ENCODE measurements at regions not wholly inside any gene's neighbourhood (a gene's known extent, or its start where the extent isn't known, plus 50 kb on each side); places are given as distances from the start of the nearest gene placed in this dataset.

- DNase-seq = no peak
These were observed 50.2 kb upstream of the BCL11A start for GRCh38 chr2:60603533-60604190.

- no peak for DNase-seq
These were observed 51.1 kb upstream of the BCL11A start for GRCh38 chr2:60604486-60605064.

GRCh38 chr2:60605866-60606265, 52.4 kb upstream of the BCL11A start:
- DNase-seq = no peak

GRCh38 chr2:60608679-60609078, 55.2 kb upstream of the BCL11A start:
- DNase-seq = no peak

- DNase-seq = no peak
These were observed 58.6 kb upstream of the BCL11A start for GRCh38 chr2:60612033-60612432.

GRCh38 chr2:60614319-60614718, 60.9 kb upstream of the BCL11A start:
- DNase-seq = no peak

- DNase-seq = no peak
These were observed 68.4 kb upstream of the BCL11A start for GRCh38 chr2:60621688-60622429.

GRCh38 chr2:60623040-60623439, 69.6 kb upstream of the BCL11A start:
- no peak for DNase-seq

GRCh38 chr2:60627412-60627811, 74.0 kb upstream of the BCL11A start:
- no peak for DNase-seq

GRCh38 chr2:60628026-60628425, 74.6 kb upstream of the BCL11A start:
- no peak for DNase-seq

GRCh38 chr2:60628615-60629304, 75.3 kb upstream of the BCL11A start:
- no peak for DNase-seq

- no peak for DNase-seq
These were observed 75.8 kb upstream of the BCL11A start for GRCh38 chr2:60629305-60629662.

- no peak for DNase-seq
These were observed 76.4 kb upstream of the BCL11A start for GRCh38 chr2:60629801-60630385.

GRCh38 chr2:60633615-60634014, 80.2 kb upstream of the BCL11A start:
- DNase-seq = no peak

GRCh38 chr2:60634438-60634837, 81.0 kb upstream of the BCL11A start:
- no peak for DNase-seq

GRCh38 chr2:60641811-60642788, 88.6 kb upstream of the BCL11A start:
- DNase-seq = peak; percentile 47

GRCh38 chr2:60643747-60644146, 90.3 kb upstream of the BCL11A start:
- no peak for DNase-seq

- no peak for DNase-seq
These were observed 91.5 kb upstream of the BCL11A start for GRCh38 chr2:60644951-60645350.

GRCh38 chr2:60648191-60648590, 94.7 kb upstream of the BCL11A start:
- no peak for DNase-seq

- DNase-seq = no peak
These were observed 96.3 kb upstream of the BCL11A start for GRCh38 chr2:60649721-60650120.

- no peak for DNase-seq
These were observed 99.4 kb upstream of the BCL11A start for GRCh38 chr2:60652832-60653340.

- no peak for DNase-seq
These were observed 98.4 kb upstream of the PAPOLG start for GRCh38 chr2:60657673-60658072.

All from stimulated activated CD8-positive, alpha-beta memory T cell treated with anti-CD3 and anti-CD28 coated beads, Interleukin-4, amount 100 ng/mL, for 48 hours (primary cell).